Gastrocnemius medialis (tissue), 4 donors: ENCODE measurements at regions not wholly inside any gene's neighbourhood (a gene's known extent, or its start where the extent isn't known, plus 50 kb on each side); places are given as distances from the start of the nearest gene placed in this dataset.

Experiments
- POLR2A ChIP-seq, 2 donors: fragments of 450-650 bp; IDR thresholded peaks; one replicate each; pipeline ENCODE4 v1.6.1; 2017; ENCODE audit warnings: antibody characterized with exemption in 2 of 2, mild to moderate bottlenecking in 2 of 2, moderate library complexity in 2 of 2
- TF ChIP-seq, protein P1 (sequence below), 5 experiments: fragments of 450-650 bp in 3 of 5; fragments of 200-600 bp in 2 of 5; sonication (generic) in 2 of 5; IDR thresholded peaks in 4 of 5; conservative IDR thresholded peaks in 1 of 5; 1 replicate in 4 of 5; 2 replicates in 1 of 5; pipeline ENCODE4 v1.5.1; 2016 to 2019; ENCODE audit warnings: antibody characterized with exemption in 5 of 5, mild to moderate bottlenecking in 3 of 5, moderate library complexity in 3 of 5

GRCh38 chr7:94064541-94065191 lies 60.5 kb upstream of the BET1 start:
- TF ChIP-seq, protein P1, sequence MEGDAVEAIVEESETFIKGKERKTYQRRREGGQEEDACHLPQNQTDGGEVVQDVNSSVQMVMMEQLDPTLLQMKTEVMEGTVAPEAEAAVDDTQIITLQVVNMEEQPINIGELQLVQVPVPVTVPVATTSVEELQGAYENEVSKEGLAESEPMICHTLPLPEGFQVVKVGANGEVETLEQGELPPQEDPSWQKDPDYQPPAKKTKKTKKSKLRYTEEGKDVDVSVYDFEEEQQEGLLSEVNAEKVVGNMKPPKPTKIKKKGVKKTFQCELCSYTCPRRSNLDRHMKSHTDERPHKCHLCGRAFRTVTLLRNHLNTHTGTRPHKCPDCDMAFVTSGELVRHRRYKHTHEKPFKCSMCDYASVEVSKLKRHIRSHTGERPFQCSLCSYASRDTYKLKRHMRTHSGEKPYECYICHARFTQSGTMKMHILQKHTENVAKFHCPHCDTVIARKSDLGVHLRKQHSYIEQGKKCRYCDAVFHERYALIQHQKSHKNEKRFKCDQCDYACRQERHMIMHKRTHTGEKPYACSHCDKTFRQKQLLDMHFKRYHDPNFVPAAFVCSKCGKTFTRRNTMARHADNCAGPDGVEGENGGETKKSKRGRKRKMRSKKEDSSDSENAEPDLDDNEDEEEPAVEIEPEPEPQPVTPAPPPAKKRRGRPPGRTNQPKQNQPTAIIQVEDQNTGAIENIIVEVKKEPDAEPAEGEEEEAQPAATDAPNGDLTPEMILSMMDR (IDR thresholded peaks at IDR 0.05 in 4 of 5, conservative IDR thresholded peaks at IDR 0.05 in 1 of 5): no peak
- TF ChIP-seq POLR2A (IDR thresholded peaks at IDR 0.05): no peak
